ENCODE measurements at regions not wholly inside any gene's neighbourhood (a gene's known extent, or its start where the extent isn't known, plus 50 kb on each side); places are given as distances from the start of the nearest gene placed in this dataset.

DNA sequence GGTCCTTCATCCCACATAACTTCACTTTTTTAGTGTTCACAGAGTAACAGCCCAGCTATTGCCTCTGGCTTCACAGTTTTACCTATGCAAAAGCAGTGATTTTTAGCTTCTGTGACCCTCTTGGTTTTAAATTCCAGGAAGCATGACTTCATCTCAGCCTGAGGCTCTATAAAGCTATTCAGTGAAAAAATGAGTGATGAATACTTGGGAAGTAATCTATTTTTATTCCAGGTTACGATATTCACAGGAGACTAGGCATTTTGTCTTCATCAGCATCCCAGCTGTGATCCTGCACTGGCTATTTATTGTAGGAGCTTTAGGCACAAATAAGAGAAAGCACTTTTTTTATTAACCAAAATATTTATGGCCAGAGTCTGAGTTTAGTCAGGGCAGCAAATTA lies 164.8 kb downstream of the SNAPC1 start:
- TF ChIP-seq ETV6 (CRISPR knock-in tag; conservative IDR thresholded peaks at IDR 0.05): no peak
- no peak for TF ChIP-seq ZNF263 (CRISPR knock-in tag; IDR thresholded peaks at IDR 0.05)
- TF ChIP-seq, protein P1, sequence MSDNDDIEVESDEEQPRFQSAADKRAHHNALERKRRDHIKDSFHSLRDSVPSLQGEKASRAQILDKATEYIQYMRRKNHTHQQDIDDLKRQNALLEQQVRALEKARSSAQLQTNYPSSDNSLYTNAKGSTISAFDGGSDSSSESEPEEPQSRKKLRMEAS (IDR thresholded peaks at IDR 0.05): no peak
- TF ChIP-seq NFE2 (CRISPR knock-in tag; IDR thresholded peaks at IDR 0.05): no peak
- TF ChIP-seq POLR2A (IDR thresholded peaks at IDR 0.05; ENCODE audit: insufficient read depth in 1 of 2, low read depth in 2 of 2, low read length in 2 of 2): no peak
- no peak for TF ChIP-seq BRCA1 (CRISPR knock-in tag; IDR thresholded peaks at IDR 0.05)
- TF ChIP-seq, protein P2, sequence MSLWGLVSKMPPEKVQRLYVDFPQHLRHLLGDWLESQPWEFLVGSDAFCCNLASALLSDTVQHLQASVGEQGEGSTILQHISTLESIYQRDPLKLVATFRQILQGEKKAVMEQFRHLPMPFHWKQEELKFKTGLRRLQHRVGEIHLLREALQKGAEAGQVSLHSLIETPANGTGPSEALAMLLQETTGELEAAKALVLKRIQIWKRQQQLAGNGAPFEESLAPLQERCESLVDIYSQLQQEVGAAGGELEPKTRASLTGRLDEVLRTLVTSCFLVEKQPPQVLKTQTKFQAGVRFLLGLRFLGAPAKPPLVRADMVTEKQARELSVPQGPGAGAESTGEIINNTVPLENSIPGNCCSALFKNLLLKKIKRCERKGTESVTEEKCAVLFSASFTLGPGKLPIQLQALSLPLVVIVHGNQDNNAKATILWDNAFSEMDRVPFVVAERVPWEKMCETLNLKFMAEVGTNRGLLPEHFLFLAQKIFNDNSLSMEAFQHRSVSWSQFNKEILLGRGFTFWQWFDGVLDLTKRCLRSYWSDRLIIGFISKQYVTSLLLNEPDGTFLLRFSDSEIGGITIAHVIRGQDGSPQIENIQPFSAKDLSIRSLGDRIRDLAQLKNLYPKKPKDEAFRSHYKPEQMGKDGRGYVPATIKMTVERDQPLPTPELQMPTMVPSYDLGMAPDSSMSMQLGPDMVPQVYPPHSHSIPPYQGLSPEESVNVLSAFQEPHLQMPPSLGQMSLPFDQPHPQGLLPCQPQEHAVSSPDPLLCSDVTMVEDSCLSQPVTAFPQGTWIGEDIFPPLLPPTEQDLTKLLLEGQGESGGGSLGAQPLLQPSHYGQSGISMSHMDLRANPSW (CRISPR knock-in tag; IDR thresholded peaks at IDR 0.05; ENCODE audit: borderline replicate concordance): no peak
- TF ChIP-seq XRCC5 (optimal IDR thresholded peaks at IDR 0.05; ENCODE audit: low read length): no peak
- TF ChIP-seq KMT2B (CRISPR knock-in tag; IDR thresholded peaks at IDR 0.05): no peak
- no peak for TF ChIP-seq ZNF121 (CRISPR knock-in tag; IDR thresholded peaks at IDR 0.05)
- TF ChIP-seq ZEB1 (IDR thresholded peaks at IDR 0.05; ENCODE audit: insufficient replicate concordance, low read depth): no peak
- TF ChIP-seq ASH2L (IDR thresholded peaks at IDR 0.05; ENCODE audit: insufficient read length, low read depth, low read length): no peak
- TF ChIP-seq, protein P3, sequence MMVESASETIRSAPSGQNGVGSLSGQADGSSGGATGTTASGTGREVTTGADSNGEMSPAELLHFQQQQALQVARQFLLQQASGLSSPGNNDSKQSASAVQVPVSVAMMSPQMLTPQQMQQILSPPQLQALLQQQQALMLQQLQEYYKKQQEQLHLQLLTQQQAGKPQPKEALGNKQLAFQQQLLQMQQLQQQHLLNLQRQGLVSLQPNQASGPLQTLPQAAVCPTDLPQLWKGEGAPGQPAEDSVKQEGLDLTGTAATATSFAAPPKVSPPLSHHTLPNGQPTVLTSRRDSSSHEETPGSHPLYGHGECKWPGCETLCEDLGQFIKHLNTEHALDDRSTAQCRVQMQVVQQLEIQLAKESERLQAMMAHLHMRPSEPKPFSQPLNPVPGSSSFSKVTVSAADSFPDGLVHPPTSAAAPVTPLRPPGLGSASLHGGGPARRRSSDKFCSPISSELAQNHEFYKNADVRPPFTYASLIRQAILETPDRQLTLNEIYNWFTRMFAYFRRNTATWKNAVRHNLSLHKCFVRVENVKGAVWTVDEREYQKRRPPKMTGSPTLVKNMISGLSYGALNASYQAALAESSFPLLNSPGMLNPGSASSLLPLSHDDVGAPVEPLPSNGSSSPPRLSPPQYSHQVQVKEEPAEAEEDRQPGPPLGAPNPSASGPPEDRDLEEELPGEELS (CRISPR knock-in tag; IDR thresholded peaks at IDR 0.05): no peak

All from HepG2 (cell line).